NOMO-1 treated with DMSO at 0.1 percent for 48 hours (cell line): ENCODE measurements at regions not wholly inside any gene's neighbourhood (a gene's known extent, or its start where the extent isn't known, plus 50 kb on each side); places are given as distances from the start of the nearest gene placed in this dataset.
"Not testable (repeated sequence)": the region's sequence is repeated elsewhere in the genome, so short reads cannot be mapped to it uniquely, and the experiment has no call there.

Experiments
- DNase-seq: peaks from one replicate; lab custom pipeline; 2025; ENCODE audit not compliant: unreplicated experiment; lab: John Stamatoyannopoulos, UW

DNA sequence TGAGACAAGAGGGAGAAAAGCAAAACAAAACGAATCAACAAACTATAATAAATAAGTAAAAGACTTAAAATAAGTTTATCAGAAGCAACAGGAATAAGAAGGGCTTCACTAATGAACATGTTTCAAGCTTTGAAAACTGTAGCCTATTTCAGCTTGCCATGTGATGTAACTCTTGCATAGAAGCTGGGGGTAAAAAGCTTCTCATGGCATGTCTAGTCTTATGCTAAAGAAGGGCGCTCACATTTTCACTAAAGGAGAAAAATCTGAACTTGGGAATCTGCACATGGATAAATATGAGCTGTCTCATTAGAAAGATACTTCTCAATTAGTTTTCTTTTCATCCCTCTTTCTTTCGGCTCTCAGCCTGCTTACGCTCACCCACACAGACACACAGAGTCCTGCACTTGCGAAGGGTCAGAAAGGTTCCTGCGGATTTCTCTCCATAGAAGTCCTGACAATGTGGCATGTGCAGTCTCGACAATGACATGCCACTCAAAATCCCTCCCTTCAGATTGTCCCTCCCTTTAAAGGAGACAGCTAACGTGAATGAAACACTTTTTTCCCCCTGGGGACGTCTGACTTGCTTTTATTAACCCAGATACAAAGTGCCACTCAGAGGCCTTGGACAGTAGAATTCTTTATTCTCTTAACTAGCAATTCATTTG is 568.9 kb upstream of the NR2F2 start:
- DNase-seq, result no peak

DNA sequence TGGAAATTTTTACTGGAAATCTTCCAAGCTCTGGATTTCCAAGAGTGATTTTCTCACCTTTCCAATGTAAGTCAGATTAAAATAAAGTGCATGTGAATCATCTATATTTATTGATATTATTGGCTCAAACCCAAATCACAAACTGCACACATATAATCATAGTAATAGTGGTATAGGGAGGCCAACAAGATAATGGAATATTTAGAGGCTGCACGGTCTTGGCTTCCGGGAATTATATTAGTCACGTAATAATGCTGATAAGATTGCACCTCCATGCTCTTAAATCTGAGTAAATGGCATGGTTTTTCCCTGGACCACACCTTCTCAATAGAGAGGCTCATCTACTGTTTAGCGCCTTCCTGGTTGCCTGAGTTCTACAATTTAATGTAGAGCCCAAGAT is 567.1 kb upstream of the NR2F2 start:
- no peak for DNase-seq

DNA sequence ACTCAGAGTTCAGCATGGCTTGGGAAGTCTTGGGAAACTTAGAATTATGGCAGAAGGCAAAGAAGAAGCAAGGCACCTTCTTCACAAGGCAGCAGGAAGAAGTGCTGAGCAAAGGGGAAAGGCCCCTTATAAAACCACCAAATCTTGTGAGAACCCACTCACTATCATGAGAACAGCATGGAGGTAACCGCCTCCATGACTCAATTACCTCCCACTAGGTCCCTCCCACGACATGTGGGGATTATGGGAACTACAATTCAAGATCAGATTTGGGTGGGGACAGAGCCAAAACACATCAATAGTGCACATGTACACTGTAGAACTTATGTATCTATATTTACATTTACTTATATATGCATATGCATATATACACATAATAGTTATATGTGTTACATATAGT is 565.3 kb upstream of the NR2F2 start:
- DNase-seq, result no peak

GRCh38 chr15:95770196-95770595 is 560.3 kb upstream of the NR2F2 start:
- DNase-seq, result no peak

- no peak for DNase-seq
Observed at GRCh38 chr15:95772982-95773381, 557.5 kb upstream of the NR2F2 start.

DNA sequence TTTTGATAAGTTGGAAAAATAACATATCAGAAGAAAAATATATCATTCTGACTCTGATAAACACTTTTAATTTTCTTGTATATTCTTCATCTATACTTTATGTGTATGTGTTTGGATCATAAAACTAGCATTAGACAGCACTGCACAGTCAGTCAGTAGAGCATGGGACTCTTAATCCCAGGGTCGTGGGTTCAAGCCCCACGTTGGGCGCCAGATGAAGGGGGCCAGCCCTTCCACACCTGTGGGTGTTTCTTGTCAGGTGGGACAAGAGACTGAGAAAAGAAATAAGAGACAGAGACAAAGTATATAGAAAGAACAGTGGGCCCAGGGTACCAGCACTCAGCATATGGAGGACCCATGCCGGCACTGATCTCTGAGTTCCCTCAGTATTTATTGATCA is 546.0 kb upstream of the NR2F2 start:
- DNase-seq, result no peak

- not testable (repeated sequence) for DNase-seq
Observed at GRCh38 chr15:95785276-95785675, 545.2 kb upstream of the NR2F2 start.

DNA sequence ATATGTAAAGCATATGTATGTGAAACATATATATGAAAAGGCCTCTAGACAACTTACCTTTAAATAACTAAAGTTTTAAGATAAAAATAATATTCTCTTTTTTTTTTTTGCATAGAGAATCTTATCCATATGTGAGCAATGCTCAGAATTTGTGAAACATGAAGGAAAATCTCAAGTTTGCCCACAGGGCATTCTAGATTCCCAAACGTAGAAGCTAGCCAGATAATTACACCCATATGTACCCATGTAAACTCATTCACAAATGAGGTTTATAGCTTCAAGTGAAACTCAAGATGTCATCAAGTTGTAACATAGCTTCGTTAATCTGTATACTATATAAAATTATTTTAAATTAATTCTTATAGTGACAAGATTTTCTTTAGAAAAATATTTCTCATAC is 537.3 kb upstream of the NR2F2 start:
- no peak for DNase-seq

GRCh38 chr15:95795386-95795785 is 535.1 kb upstream of the NR2F2 start:
- no peak for DNase-seq

DNA sequence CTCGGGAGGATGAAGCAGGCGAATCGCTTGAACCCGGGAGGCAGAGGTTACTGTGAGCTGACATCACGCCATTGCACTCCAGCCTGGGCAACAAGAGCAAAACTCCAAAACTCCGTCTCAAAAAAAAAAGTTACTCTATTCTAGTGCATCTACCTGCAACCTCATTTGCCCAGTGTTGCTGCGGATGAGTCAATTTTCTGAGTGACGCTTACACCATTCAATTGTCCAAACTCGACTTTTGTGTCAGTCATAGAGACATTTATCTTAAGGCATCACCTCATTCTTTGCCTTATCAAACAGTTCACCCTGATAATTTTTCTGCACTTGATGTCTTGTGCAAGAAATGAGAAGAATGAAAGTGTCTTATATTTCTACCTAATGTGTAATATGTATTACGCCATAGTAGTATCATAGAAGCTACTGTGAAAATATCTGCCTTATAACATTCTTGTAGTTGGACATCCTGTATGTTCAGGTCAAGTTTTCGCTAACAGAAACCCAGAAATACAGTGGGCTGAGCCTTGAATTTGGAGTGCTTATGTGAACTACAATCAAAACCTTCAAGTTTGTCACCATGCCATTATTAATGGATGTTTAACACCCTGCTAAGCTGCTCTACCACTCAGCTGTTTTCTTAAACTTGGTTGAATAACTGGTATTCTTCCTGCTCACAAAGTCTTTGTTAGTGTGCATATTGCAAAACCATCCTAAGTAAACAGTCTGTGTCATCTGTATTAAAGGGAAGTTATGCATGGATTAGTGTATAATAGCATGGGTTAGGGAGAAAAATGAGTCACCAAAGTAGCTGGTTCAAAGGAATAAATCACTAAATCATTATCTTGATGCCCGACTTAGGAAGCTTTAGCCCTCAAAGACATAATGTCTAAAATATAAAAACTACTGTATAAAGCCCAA is 531.0 kb upstream of the NR2F2 start:
- DNase-seq, result peak; percentile 15

GRCh38 chr15:95804484-95804883 is 526.0 kb upstream of the NR2F2 start:
- no peak for DNase-seq

GRCh38 chr15:95812491-95812890 is 518.0 kb upstream of the NR2F2 start:
- no peak for DNase-seq

- DNase-seq, result no peak
Observed at GRCh38 chr15:95814908-95815307, 515.6 kb upstream of the NR2F2 start.

GRCh38 chr15:95816591-95816990 is 513.9 kb upstream of the NR2F2 start:
- no peak for DNase-seq

DNA sequence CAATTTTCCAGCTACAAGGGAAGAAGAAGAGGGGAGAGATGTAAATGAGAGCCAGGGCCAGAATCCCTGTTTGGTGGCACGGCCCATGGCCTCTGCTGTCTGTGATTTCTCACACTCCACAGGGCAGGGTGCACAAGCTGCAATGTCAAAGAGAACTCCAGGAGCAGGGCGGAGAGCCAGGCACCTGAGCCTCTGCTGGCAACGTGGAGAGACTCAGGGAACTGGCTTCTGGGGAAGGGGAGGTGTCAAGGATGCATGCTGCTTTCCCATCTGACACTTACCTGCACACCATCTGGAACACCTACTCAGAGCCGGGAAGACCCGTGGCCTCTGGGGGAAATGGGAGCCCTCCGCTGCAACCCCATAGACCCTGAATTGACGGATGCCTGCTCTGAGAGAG is 507.5 kb upstream of the NR2F2 start:
- DNase-seq, result no peak

DNA sequence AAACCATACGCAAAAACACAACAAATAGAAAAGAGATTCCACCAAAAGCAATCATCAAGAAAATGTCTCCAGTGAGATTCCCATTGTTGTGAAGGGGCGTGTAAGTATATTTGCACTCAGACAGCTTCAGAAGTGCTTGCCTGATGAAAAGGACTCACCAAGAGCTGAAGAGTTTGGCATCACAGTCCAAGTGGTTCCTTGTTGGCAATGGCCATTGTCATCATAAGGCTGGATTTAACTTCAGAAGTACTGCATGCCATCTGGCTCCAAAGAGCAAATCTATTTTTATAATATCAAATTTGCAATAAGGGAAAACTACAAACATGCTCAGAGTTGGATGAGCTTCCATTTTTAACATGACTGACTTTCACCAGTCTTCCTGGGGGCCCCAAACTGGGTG is 505.3 kb upstream of the NR2F2 start:
- no peak for DNase-seq

DNA sequence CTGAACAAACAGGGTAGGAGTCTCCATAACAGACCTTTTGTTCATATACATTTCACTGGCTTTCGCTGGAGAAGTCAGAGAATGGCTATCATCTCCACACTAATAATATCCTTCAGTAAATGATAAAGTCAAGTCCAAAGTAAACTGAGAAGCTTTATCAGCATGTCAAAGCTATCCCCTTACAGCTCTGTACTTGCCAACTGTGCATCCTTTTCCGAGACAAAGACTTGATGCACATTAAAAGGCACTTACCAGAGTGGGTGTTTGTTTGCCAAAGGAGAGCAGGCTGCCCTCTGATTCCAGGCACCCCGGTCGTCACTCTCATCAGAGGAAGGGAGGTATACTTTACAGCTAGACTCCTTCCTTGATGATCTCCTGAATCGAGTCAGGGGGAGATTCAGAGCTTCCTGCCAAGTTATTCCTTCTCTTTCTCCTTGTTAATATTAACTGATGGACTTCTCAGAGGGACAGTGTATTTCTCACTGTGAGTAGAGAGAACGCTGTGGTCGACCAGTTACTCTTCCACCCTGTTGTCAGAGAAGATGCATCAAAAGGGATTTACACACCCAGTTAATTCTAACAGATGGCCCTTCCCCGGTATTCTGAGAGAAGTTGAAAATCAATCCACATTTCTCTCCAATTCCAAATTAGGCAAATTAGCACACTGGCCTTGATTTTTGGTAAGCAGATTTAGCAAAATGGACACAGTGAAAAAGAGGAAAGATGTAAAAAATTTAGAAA is 504.7 kb upstream of the NR2F2 start:
- DNase-seq, result no peak

DNA sequence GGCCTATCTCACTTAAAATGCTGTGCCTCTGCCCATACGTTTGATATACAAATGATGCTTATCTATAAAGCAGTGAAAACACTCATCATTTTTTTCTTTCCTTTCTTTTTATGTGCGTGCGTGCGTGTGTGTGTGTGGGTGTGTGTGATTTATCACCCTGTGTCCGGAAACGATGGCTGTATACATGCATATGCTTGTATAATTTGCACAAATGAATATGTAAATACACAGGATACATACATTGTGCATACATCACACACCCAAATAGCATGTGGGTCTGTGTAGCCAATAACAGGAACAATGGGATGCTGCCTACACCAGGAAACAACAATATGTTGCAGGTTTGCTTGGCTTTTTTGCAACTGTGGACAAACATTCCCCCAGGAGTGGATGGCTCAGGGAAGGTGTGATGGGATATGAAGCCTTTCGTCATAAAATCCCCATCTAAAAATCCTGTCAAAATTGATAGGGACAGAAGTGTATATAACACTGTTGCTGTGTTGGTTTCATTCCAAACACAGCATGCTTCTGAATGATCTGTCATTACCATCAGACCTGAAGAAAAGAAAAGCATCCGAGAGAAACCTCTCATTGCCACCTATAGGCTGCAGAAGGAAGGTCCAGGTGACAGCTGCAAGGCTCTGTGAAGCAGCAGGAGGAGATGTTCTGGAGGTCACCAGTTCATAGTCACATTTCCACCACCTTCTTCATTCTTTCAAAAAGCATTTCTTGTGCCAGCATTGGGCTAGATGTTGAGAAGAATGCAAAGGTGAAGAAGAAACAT is 503.9 kb upstream of the NR2F2 start:
- no peak for DNase-seq

- DNase-seq, result no peak
Observed at GRCh38 chr15:95829062-95829461, 501.4 kb upstream of the NR2F2 start.

GRCh38 chr15:95830281-95830680 is 500.2 kb upstream of the NR2F2 start:
- no peak for DNase-seq

GRCh38 chr15:95832668-95833067 is 497.8 kb upstream of the NR2F2 start:
- no peak for DNase-seq
